ENCODE measurements at regions not wholly inside any gene's neighbourhood (a gene's known extent, or its start where the extent isn't known, plus 50 kb on each side); places are given as distances from the start of the nearest gene placed in this dataset.

DNA sequence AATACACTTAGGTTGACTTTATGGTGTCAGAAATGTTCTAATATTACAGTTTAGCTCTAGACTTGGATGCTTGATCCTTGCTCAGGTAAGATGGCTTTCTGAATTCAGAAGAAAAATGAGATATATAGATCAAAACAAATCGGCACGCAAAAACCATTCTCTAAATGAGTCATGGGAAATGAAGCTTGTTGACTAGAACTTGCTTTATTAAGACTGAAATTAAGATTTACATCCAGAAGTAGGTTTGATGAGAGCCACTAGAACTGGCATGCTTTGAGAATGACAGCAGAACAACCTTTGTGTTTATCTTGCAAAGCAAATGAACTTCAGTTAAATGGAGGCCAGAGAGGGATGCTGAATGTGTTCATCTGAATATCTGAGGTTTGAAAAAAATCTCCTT lies 304.9 kb upstream of the KLF3 start:
- peaks cover 0 to 3% (median under 1%) of the 10 kb centered on the region in 6 donors for H3K9me3 Mint-ChIP-seq
- no peaks in the 10 kb centered on the region for H3K4me1 Mint-ChIP-seq
- H3K27me3 Mint-ChIP-seq (ENCODE audit: low read depth in 3 of 3) = peaks cover 0 to 2% (median 1%) of the 10 kb centered on the region in 3 donors
- no peaks in the 10 kb centered on the region for H3K36me3 Mint-ChIP-seq
- H3K4me3 Mint-ChIP-seq = no peak overlapping the region
- H3K27ac Mint-ChIP-seq = no peak overlapping the region
- no peak for DNase-seq

DNA sequence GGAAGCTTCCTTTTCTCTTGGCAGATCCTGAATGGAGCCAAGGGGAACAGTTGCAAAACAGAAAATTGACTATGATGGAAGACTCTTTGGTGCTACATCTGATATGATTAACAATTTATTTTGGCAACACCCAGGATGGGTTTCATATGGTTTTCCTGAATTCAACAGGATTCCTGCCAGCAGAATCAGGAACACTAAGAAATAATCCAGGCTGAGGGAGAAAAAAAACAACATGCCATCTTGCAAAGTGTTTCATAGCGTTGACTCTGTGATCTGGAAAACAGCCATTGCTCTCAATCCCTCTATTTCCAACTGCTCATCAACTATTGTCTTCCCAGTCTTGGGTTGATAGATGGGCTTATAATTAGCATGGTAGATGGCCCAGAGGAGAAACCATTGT lies 303.8 kb upstream of the KLF3 start:
- Mint-ChIP-seq H3K27ac (no peak overlapping the region), H3K27me3 (ENCODE audit: low read depth in 3 of 3) (peaks cover 0 to 6% (median 1%) of the 10 kb centered on the region in 3 donors), H3K4me1 (no peaks in the 10 kb centered on the region), H3K4me3 (no peak overlapping the region), H3K9me3 (no peaks in the 10 kb centered on the region), H3K36me3 (no peaks in the 10 kb centered on the region)
- DNase-seq = no peak

DNA sequence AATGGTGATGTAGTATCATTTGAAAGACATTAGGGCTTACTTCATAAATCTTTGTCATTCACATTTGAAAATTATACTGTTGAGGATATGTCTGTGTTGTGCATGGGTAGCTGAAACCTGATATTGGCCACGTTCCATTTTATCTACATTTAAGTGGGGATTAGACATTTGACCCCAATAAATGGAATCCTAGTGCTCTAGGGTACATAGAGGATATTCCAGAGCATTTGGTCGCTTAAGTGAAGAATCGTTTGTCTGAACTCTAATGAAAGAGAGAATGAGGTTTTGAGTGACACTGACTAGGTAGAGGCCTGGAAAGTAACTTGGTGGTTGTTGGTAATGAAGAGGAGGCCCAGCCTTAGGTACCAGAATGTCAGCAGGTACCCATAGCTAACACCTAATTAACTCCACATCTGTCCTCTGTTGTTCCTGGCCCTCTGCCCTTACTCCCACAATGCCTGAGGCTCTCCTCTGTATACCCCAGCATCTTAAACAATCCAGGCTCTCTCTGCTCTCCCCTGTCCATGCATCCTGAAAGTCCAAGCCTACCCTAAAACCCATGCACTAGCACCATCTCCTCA lies 299.5 kb upstream of the KLF3 start:
- DNase-seq = no peak
- Mint-ChIP-seq H3K4me1 (no peaks in the 10 kb centered on the region), H3K9me3 (no peaks in the 10 kb centered on the region), H3K27ac (no peak overlapping the region), H3K27me3 (ENCODE audit: low read depth in 3 of 3) (peaks cover 0 to 8% (median 1%) of the 10 kb centered on the region in 3 donors), H3K4me3 (no peak overlapping the region), H3K36me3 (no peaks in the 10 kb centered on the region)

DNA sequence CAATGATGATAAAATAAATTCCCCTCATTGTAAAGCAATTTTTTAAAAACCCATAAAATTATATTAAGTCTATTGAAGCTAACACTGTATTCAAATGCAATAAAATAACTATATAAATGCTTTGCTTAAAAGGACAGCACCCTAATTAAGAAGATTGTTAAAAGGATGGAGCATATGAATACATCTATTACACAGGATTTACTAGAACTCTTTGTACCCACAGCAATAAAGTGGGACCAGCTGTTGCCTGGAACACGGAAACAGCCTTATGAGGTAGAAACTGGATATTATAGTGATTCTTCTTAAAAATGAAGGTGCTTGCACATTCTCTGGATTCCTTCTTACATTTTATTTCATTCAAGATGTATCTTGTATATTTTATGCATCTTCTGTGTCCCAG lies 298.7 kb upstream of the KLF3 start:
- no peak overlapping the region for H3K4me3 Mint-ChIP-seq
- no peaks in the 10 kb centered on the region for H3K9me3 Mint-ChIP-seq
- H3K4me1 Mint-ChIP-seq = no peaks in the 10 kb centered on the region
- H3K27me3 Mint-ChIP-seq (ENCODE audit: low read depth in 3 of 3) = peaks cover 0 to 8% (median 1%) of the 10 kb centered on the region in 3 donors
- no peak for DNase-seq
- H3K36me3 Mint-ChIP-seq = no peaks in the 10 kb centered on the region
- H3K27ac Mint-ChIP-seq = no peak overlapping the region

DNA sequence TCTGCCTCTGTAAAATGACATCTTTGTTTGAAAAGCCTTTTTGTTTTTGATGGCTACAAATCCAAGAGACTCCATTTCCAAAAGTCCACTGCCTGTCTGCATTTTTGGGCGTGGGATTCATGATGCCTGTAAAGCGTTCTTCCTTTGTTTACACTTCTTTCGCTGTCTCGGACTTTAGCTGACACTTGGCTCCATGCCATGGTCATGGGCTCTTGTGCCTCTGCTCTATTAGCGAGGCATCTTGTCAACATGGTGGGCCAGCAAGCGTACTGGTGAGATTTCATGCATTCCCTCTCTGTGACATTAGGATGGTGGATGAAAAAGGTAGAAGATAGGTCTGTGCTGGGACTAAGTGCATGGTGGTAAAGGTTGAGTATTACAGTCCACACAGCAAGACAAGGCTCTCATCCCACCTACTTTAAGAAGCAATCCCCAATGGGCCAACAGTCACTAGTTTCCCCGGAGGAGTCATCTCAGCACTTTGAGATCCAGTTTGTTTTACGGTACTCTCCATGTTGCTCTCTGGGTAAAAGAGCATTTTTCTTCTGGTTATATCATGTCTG lies 298.2 kb upstream of the KLF3 start:
- H3K36me3 Mint-ChIP-seq = no peaks in the 10 kb centered on the region
- H3K4me3 Mint-ChIP-seq = no peak overlapping the region
- no peaks in the 10 kb centered on the region for H3K4me1 Mint-ChIP-seq
- DNase-seq = no peak
- no peak overlapping the region for H3K27ac Mint-ChIP-seq
- H3K9me3 Mint-ChIP-seq = no peaks in the 10 kb centered on the region
- peaks cover 0 to 6% (median 1%) of the 10 kb centered on the region in 3 donors for H3K27me3 Mint-ChIP-seq (ENCODE audit: low read depth in 3 of 3)

DNA sequence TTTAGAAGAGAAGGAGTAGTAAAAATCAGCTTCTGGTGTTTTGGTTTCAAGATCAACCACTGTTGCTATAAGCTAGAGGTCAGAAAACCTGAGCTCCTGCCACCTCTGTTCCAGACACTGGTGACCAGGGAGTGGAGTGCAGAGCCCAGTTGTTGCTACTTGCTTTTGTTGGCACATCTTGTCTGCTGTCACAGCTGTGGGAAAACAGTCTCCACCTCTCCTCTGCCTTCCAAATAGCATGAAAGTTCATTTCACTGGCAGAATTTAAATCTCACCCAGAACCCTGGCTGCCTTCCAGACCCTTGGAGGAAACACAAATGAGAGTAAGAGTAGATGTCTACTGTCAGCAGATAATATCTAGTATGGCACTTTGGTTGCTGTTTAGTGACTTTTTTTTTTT lies 297.5 kb upstream of the KLF3 start:
- no peak for DNase-seq
- Mint-ChIP-seq H3K36me3 (no peaks in the 10 kb centered on the region), H3K4me1 (no peaks in the 10 kb centered on the region), H3K9me3 (no peaks in the 10 kb centered on the region), H3K27ac (no peak overlapping the region), H3K4me3 (no peak overlapping the region), H3K27me3 (ENCODE audit: low read depth in 3 of 3) (peaks cover 0 to 5% (median 3%) of the 10 kb centered on the region in 3 donors)

DNA sequence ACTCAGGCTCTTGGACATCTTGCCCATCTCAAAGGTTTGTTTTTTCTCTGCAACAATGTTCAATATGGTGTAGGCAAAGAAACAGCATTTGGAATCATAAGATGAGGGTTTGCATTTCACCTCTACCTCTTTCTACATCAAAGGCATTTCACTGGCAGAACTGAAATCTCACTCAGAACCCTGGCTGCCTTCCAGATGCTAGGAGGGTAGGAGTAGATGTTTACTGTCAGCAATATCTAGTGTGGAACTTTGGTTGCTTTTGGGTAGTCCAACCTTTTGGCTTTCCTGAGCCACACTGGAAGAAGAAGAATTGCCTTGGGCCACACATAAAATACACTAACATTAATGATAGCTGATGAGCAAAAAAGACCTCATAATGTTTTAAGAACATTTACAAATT lies 297.0 kb upstream of the KLF3 start:
- no peaks in the 10 kb centered on the region for H3K4me1 Mint-ChIP-seq
- H3K36me3 Mint-ChIP-seq = no peaks in the 10 kb centered on the region
- no peak overlapping the region for H3K27ac Mint-ChIP-seq
- no peak overlapping the region for H3K4me3 Mint-ChIP-seq
- DNase-seq = no peak
- H3K27me3 Mint-ChIP-seq (ENCODE audit: low read depth in 3 of 3) = peaks cover 0 to 8% (median 2%) of the 10 kb centered on the region in 3 donors
- no peaks in the 10 kb centered on the region for H3K9me3 Mint-ChIP-seq

DNA sequence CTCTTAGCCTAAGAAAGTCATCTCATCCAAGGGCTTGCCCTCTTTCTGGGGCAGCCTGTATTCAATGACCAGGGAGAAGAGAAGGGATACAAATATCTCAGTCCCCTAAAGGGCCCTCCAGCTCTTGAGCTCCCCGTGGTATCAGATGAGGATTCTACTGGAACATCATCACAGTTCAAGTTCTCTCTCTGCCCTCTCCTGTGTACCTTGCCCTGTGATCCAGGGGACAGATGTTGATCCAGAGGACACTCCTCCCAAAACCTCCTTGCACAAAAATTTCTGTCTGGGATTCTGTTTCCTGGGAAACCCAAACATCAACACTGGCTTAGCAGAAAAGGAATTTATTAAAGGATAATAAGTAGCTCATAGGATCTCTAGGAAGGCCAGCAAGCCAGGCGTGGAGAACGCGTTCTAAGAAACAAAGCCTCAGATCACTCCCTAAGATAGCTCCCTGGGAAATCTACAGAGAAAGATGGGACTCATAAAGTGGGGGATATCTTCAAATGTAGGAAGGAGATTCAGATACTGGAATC lies 296.3 kb upstream of the KLF3 start:
- no peak overlapping the region for H3K27ac Mint-ChIP-seq
- H3K9me3 Mint-ChIP-seq = no peaks in the 10 kb centered on the region
- peaks cover 0 to 4% (median 0%) of the 10 kb centered on the region in 3 donors for H3K36me3 Mint-ChIP-seq
- DNase-seq = no peak
- no peak overlapping the region for H3K4me3 Mint-ChIP-seq
- peaks cover 0 to 8% (median 2%) of the 10 kb centered on the region in 3 donors for H3K27me3 Mint-ChIP-seq (ENCODE audit: low read depth in 3 of 3)
- H3K4me1 Mint-ChIP-seq = no peaks in the 10 kb centered on the region

DNA sequence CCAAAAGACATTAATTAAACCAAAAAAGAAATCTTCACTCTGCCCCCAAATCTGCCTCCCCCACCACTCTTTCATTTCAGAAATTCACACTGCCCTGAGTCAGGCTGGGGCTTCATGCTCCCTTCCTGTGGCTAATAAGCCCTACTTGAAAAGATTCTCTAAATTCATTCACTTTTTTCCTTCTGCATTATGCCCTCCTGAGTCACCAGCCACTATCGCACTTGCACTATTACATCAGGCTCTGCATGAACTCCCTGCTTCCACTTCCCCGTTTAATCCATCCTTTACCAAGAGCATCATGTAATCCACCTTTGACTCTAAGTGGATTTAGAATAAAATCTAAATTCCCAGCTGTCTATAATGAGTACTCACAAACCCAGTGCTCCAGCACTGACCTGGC lies 295.4 kb upstream of the KLF3 start:
- H3K27me3 Mint-ChIP-seq (ENCODE audit: low read depth in 3 of 3) = peaks cover 0 to 10% (median 2%) of the 10 kb centered on the region in 3 donors
- no peak overlapping the region for H3K4me3 Mint-ChIP-seq
- peaks cover 0 to 4% (median 0%) of the 10 kb centered on the region in 3 donors for H3K36me3 Mint-ChIP-seq
- H3K27ac Mint-ChIP-seq = no peak overlapping the region
- H3K4me1 Mint-ChIP-seq = peaks cover 0 to 2% of the 10 kb centered on the region in 2 donors
- DNase-seq = no peak
- H3K9me3 Mint-ChIP-seq = no peaks in the 10 kb centered on the region

DNA sequence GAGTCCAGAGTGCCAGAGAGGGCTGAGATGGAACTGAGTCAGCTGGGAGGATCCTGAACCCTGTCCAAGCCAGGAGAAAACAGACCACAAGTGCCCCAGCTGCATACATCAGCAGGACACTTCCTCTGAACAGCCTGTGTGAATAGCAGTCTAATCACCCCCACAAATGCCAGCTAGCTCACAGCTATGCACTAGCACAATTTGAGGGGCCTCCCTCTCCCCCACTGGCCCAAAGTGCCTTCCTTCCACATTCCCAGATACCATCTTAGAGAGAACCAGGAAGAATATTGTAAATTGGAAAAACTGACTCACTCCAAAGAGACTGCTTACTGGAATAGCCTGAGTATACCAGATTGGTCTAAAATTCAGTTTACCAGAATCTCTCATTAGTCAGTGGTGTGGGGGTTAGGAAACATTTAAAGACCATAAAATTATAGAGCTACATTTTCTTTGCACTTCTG lies 292.6 kb upstream of the KLF3 start:
- no peak for DNase-seq
- Mint-ChIP-seq H3K9me3 (peaks cover 0 to 3% (median 0%) of the 10 kb centered on the region in 6 donors), H3K27me3 (ENCODE audit: low read depth in 3 of 3) (peaks cover 0 to 6% (median 2%) of the 10 kb centered on the region in 3 donors), H3K36me3 (peaks cover 0 to 4% (median 0%) of the 10 kb centered on the region in 3 donors), H3K4me3 (no peak overlapping the region), H3K27ac (no peak overlapping the region), H3K4me1 (peaks cover 0 to 2% of the 10 kb centered on the region in 2 donors)

DNA sequence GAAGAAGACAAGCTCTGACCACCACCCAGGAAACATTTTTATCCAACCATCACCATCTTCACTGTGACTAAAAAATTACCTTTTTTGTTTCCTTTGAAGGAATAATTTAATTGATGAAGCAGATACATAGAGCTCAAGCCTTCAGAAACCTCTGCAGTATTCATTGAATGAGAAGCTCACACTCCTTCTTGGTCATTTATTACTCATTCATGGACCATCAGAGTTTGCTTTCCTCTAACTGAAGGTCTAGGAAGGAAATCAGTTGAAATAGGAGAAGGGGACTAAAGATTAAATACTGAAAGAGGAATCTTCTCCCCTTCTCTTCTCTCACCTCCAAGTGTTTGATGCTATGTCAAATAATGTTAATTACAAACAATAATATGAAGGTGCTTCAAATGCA lies 290.6 kb upstream of the KLF3 start:
- peaks cover 0 to 2% of the 10 kb centered on the region in 2 donors for H3K4me1 Mint-ChIP-seq
- no peak overlapping the region for H3K4me3 Mint-ChIP-seq
- H3K9me3 Mint-ChIP-seq = peaks cover 0 to 3% (median 0%) of the 10 kb centered on the region in 6 donors
- DNase-seq = no peak
- peaks cover 0 to 6% (median 5%) of the 10 kb centered on the region in 3 donors for H3K27me3 Mint-ChIP-seq (ENCODE audit: low read depth in 3 of 3)
- H3K27ac Mint-ChIP-seq = no peak overlapping the region
- peaks cover 0 to 4% (median 4%) of the 10 kb centered on the region in 3 donors for H3K36me3 Mint-ChIP-seq

DNA sequence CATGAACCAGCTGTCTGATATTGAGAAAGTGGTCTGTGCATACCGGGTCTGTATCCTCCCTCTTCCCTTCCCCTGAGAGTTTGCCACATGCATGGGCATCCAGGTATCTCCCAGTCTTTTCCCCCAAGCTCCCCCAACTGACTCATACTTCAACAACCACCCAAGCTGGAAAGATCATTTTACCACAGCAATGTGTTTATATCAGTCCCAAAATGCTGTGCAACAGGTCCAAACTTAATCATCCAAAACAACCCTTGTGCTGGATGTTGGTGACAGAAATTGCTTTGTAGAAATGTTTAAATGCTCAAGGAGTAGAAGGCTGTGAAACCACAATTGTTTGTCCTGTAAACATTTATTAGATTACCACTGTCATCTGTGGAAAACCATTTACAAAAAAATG lies 286.8 kb upstream of the KLF3 start:
- no peak for DNase-seq
- Mint-ChIP-seq H3K4me3 (no peak overlapping the region), H3K4me1 (peaks cover 0 to 2% of the 10 kb centered on the region in 2 donors), H3K9me3 (peaks cover 0 to 6% (median under 1%) of the 10 kb centered on the region in 6 donors), H3K36me3 (peaks cover 0 to 4% (median 4%) of the 10 kb centered on the region in 3 donors), H3K27me3 (ENCODE audit: low read depth in 3 of 3) (peaks cover 0 to 4% (median 2%) of the 10 kb centered on the region in 3 donors), H3K27ac (no peak overlapping the region)

DNA sequence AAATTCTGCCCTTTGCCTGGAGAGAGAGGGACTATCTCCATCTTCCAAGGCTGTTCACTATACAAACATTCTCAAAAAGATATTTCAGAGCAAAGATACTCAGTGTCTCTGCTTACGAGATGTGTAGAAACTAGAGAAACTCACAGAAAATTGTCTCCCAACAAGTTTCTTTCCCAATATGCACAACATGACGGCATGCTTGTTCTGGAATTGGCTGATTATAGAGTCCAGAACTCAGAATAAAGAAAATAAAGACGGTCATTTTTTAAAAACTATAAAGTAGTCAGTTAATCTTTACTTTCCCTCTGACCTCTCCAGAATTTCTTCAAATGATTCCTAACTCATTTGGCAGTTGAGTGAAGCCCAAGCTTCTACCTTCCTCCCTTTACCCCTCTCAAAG lies 285.5 kb upstream of the KLF3 start:
- no peaks in the 10 kb centered on the region for H3K4me1 Mint-ChIP-seq
- H3K27me3 Mint-ChIP-seq (ENCODE audit: low read depth in 3 of 3) = peaks cover 0 to 4% (median 0%) of the 10 kb centered on the region in 3 donors
- H3K27ac Mint-ChIP-seq = no peak overlapping the region
- DNase-seq = no peak
- peaks cover 0 to 4% (median 0%) of the 10 kb centered on the region in 3 donors for H3K36me3 Mint-ChIP-seq
- H3K9me3 Mint-ChIP-seq = peaks cover 0 to 6% (median under 1%) of the 10 kb centered on the region in 6 donors
- no peak overlapping the region for H3K4me3 Mint-ChIP-seq

DNA sequence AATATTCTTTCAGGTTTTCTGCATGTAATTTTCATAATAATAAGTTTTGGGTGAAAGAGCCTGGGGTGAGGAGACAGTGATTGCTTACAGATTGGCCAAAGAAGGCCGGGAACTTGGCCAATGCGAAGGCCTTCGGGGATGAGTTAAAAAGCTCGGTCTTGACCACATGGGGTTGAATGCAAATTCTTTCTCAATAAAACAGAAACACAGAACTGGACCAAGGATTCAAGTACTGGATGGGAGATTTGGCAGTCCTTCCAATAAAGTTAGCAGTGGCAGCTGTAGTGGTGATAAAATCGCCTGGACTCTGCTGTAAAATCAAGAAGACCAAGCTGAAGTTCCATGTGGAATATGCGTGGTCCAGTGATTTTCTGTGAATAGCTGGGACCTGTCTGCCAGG lies 282.2 kb upstream of the KLF3 start:
- Mint-ChIP-seq H3K27ac (no peak overlapping the region), H3K4me1 (no peaks in the 10 kb centered on the region), H3K4me3 (no peak overlapping the region), H3K27me3 (ENCODE audit: low read depth in 3 of 3) (peaks cover 0 to 7% (median 0%) of the 10 kb centered on the region in 3 donors), H3K36me3 (peaks cover 0 to 4% (median 0%) of the 10 kb centered on the region in 3 donors), H3K9me3 (peaks cover 0 to 3% (median under 1%) of the 10 kb centered on the region in 6 donors)
- no peak for DNase-seq
